ENCODE measurements at regions not wholly inside any gene's neighbourhood (a gene's known extent, or its start where the extent isn't known, plus 50 kb on each side); places are given as distances from the start of the nearest gene placed in this dataset.
"Not testable (repeated sequence)": the region's sequence is repeated elsewhere in the genome, so short reads cannot be mapped to it uniquely, and the experiment has no call there.

GRCh38 chr5:34329201-34329600 is 286.2 kb upstream of the C1QTNF3 start:
- not testable (repeated sequence) for TF ChIP-seq CTCF, POLR2A (IDR thresholded peaks at IDR 0.05)

Data from right lobe of liver (tissue), 4 donors.